WTC11 (cell line): ENCODE measurements at regions not wholly inside any gene's neighbourhood (a gene's known extent, or its start where the extent isn't known, plus 50 kb on each side); places are given as distances from the start of the nearest gene placed in this dataset.

Source experiments
- ATAC-seq: fragments of 200-7000 bp; cut with Tn5 transposase; 2 replicates; pipeline ENCODE4 v1.10.0; 2021; ENCODE audit warnings: mild to moderate bottlenecking, moderate library complexity
- CTCF ChIA-PET: fragments of 300-600 bp; sonication (Branson Sonifier 250); formaldehyde crosslinking; loops from one replicate; lab custom pipeline; 2021; ENCODE audit warnings: antibody characterized with exemption; lab: Charles Lee
- POLR2A ChIA-PET: fragments of 350-600 bp; sonication (Branson Sonifier 250); formaldehyde crosslinking; loops from one replicate; lab custom pipeline; 2021; ENCODE audit warnings: antibody characterized with exemption; lab: Charles Lee
- DNase-seq: peaks from one replicate; pipeline ENCODE4 v3.0.0; 2021; ENCODE audit warnings: low spot score
- H3K27ac Mint-ChIP-seq: 2 replicates; pipeline ENCODE4 v1.8.0; 2021; ENCODE audit warnings: mixed read lengths
- H3K27me3 Mint-ChIP-seq: 2 replicates; pipeline ENCODE4 v1.8.0; 2021; ENCODE audit warnings: low read depth, mild to moderate bottlenecking, moderate library complexity, mixed read lengths
- H3K36me3 Mint-ChIP-seq: 2 replicates; pipeline ENCODE4 v1.8.0; 2021; ENCODE audit warnings: mixed read lengths
- H3K4me1 Mint-ChIP-seq: 2 replicates; pipeline ENCODE4 v1.8.0; 2022; ENCODE audit warnings: mixed read lengths
- H3K4me3 Mint-ChIP-seq: 2 replicates; pipeline ENCODE4 v1.8.0; 2021; ENCODE audit warnings: mild to moderate bottlenecking, moderate library complexity, mixed read lengths
- H3K9me3 Mint-ChIP-seq: 2 replicates; pipeline ENCODE4 v1.8.0; 2021; ENCODE audit warnings: mixed read lengths
- AFF4 ChIP-seq: sonication (generic); formaldehyde crosslinking; IDR thresholded peaks from 2 replicates; pipeline ENCODE4 v1.8.1; 2023; ENCODE audit warnings: mild to moderate bottlenecking, missing genetic modification reagents, borderline replicate concordance
- ARID4B ChIP-seq: sonication (generic); formaldehyde crosslinking; IDR thresholded peaks from 2 replicates; pipeline ENCODE4 v1.8.0; 2023; ENCODE audit warnings: missing genetic modification reagents, mild to moderate bottlenecking, borderline replicate concordance
- CREM ChIP-seq: sonication (generic); formaldehyde crosslinking; IDR thresholded peaks from 2 replicates; pipeline ENCODE4 v1.8.1; 2022; ENCODE audit warnings: mild to moderate bottlenecking, missing genetic modification reagents, moderate library complexity
- EMX1 ChIP-seq: fragments of 250-450 bp; sonication (Bioruptor Pico); IDR thresholded peaks from 2 replicates; pipeline ENCODE4 v1.8.0; 2021; ENCODE audit warnings: mild to moderate bottlenecking
- ESRRA ChIP-seq: sonication (generic); formaldehyde crosslinking; IDR thresholded peaks from 2 replicates; pipeline ENCODE4 v1.8.1; 2022; ENCODE audit warnings: mild to moderate bottlenecking, missing genetic modification reagents, borderline replicate concordance
- ETV6 ChIP-seq: sonication (generic); formaldehyde crosslinking; IDR thresholded peaks from 2 replicates; pipeline ENCODE4 v1.8.1; 2022; ENCODE audit warnings: mild to moderate bottlenecking, missing genetic modification reagents
- IRF1 ChIP-seq: sonication (generic); formaldehyde crosslinking; IDR thresholded peaks from 2 replicates; pipeline ENCODE4 v1.8.0; 2023; ENCODE audit warnings: missing genetic modification reagents
- MAX ChIP-seq: sonication (generic); formaldehyde crosslinking; IDR thresholded peaks from 2 replicates; pipeline ENCODE4 v1.8.0; 2022; ENCODE audit warnings: mild to moderate bottlenecking, missing genetic modification reagents
- MLX ChIP-seq: sonication (generic); formaldehyde crosslinking; IDR thresholded peaks from 2 replicates; pipeline ENCODE4 v1.8.1; 2023; ENCODE audit warnings: mild to moderate bottlenecking, missing genetic modification reagents, moderate library complexity
- NFE2L1 ChIP-seq: sonication (generic); formaldehyde crosslinking; IDR thresholded peaks from 2 replicates; pipeline ENCODE4 v1.8.1; 2023; ENCODE audit warnings: missing genetic modification reagents
- PRDM15 ChIP-seq: sonication (generic); formaldehyde crosslinking; IDR thresholded peaks from 2 replicates; pipeline ENCODE4 v1.8.0; 2022; ENCODE audit warnings: missing genetic modification reagents
- PREB ChIP-seq: sonication (generic); formaldehyde crosslinking; IDR thresholded peaks from 2 replicates; pipeline ENCODE4 v1.8.1; 2022; ENCODE audit warnings: mild to moderate bottlenecking, missing genetic modification reagents, moderate library complexity, borderline replicate concordance
- RORB ChIP-seq: fragments of 250-450 bp; sonication (Bioruptor Pico); IDR thresholded peaks from 2 replicates; pipeline ENCODE4 v1.9.0; 2021; ENCODE audit warnings: mild to moderate bottlenecking
- ZNF138 ChIP-seq: sonication (generic); formaldehyde crosslinking; conservative IDR thresholded peaks from 2 replicates; pipeline ENCODE4 v1.8.1; 2022; ENCODE audit warnings: mild to moderate bottlenecking, moderate library complexity, missing genetic modification reagents
- ZNF416 ChIP-seq: fragments of 250-450 bp; sonication (Bioruptor Pico); IDR thresholded peaks from 2 replicates; pipeline ENCODE4 v1.9.0; 2021; ENCODE audit warnings: mild to moderate bottlenecking, inconsistent platforms
- ZSCAN18 ChIP-seq: fragments of 250-450 bp; sonication (Bioruptor Pico); IDR thresholded peaks from 2 replicates; pipeline ENCODE4 v2.1.2; 2022; ENCODE audit warnings: mild to moderate bottlenecking, moderate library complexity

GRCh38 chr2:217510771-217511291, 492.0 kb downstream of the TNS1 start (continued):
- TF ChIP-seq PRDM15 (CRISPR knock-in tag): no peak
- no peak for TF ChIP-seq RORB
- TF ChIP-seq MAX (CRISPR knock-in tag): no peak
- TF ChIP-seq, all 79 proteins: peak for 2

GRCh38 chr2:217505303-217505702, 497.5 kb downstream of the TNS1 start:
- ATAC-seq (no peak), DNase-seq (no peak)
- TF ChIP-seq ETV6 (CRISPR knock-in tag) (no peak), ESRRA (CRISPR knock-in tag) (no peak), CREM (CRISPR knock-in tag) (no peak), MLX (no peak), NFE2L1 (CRISPR knock-in tag) (no peak), ARID4B (CRISPR knock-in tag) (no peak), EMX1 (CRISPR knock-in tag) (no peak)
- TF ChIP-seq, all 79 proteins: peak for 0
- no peaks in the 10 kb centered on the region; the same call in 1 of the 2 replicates for H3K27me3 Mint-ChIP-seq
- ChIA-PET POLR2A (no interaction called here), CTCF (interaction anchor here (1.1 kb wide), 1 partner anchor 208 kb away, joined by 3 read pairs; no protein-coding TSS in a partner anchor)
- no peak overlapping the region for H3K27ac Mint-ChIP-seq
- H3K36me3 Mint-ChIP-seq: no peaks in the 10 kb centered on the region
- H3K9me3 Mint-ChIP-seq: peaks cover 4% of the 10 kb centered on the region; the same call in 1 of the 2 replicates
- H3K4me3 Mint-ChIP-seq: no peak overlapping the region
- H3K4me1 Mint-ChIP-seq: peaks cover 3% of the 10 kb centered on the region; the same call in 1 of the 2 replicates

GRCh38 chr2:217501887-217502286, 500.9 kb downstream of the TNS1 start:
- no peak for ATAC-seq
- CTCF ChIA-PET: no interaction called here
- no peaks in the 10 kb centered on the region; the same call in 1 of the 2 replicates for H3K27me3 Mint-ChIP-seq
- TF ChIP-seq PREB (no peak), AFF4 (CRISPR knock-in tag) (no peak), ZNF138 (CRISPR knock-in tag) (no peak), IRF1 (CRISPR knock-in tag) (no peak), ZSCAN18 (no peak), ETV6 (CRISPR knock-in tag) (no peak), CREM (CRISPR knock-in tag) (no peak), ZNF416 (CRISPR knock-in tag) (no peak)

More at GRCh38 chr2:217501887-217502286, 500.9 kb downstream of the TNS1 start:
- peaks cover 3% of the 10 kb centered on the region; the same call in 1 of the 2 replicates for H3K4me1 Mint-ChIP-seq
- no peak overlapping the region for H3K27ac Mint-ChIP-seq
- no peak for DNase-seq
- no peak overlapping the region for H3K4me3 Mint-ChIP-seq
- POLR2A ChIA-PET: no interaction called here
- no peaks in the 10 kb centered on the region for H3K36me3 Mint-ChIP-seq
- H3K9me3 Mint-ChIP-seq: 0 out of 2 replicates have a peak, but pooled peaks cover 3% of the 10 kb centered on the region
